GM18502 (cell line): ENCODE measurements at regions not wholly inside any gene's neighbourhood (a gene's known extent, or its start where the extent isn't known, plus 50 kb on each side); places are given as distances from the start of the nearest gene placed in this dataset.
"Not testable (repeated sequence)": the region's sequence is repeated elsewhere in the genome, so short reads cannot be mapped to it uniquely, and the experiment has no call there.

Experiments used
- ATAC-seq: cut with Tn5 transposase; IDR thresholded peaks from one replicate; pipeline ENCODE4 v1.9.1; 2021; ENCODE audit warnings: mild to moderate bottlenecking; ENCODE audit not compliant: unreplicated experiment, poor library complexity

GRCh38 chrX:2640436-2641150 is 50.5 kb upstream of the CD99 start:
- ATAC-seq: no peak

- ATAC-seq: no peak
Observed at GRCh38 chrX:2638279-2638678, 52.8 kb upstream of the CD99 start.

- no peak for ATAC-seq
Observed at GRCh38 chrX:2635342-2635741, 55.8 kb upstream of the CD99 start.

DNA sequence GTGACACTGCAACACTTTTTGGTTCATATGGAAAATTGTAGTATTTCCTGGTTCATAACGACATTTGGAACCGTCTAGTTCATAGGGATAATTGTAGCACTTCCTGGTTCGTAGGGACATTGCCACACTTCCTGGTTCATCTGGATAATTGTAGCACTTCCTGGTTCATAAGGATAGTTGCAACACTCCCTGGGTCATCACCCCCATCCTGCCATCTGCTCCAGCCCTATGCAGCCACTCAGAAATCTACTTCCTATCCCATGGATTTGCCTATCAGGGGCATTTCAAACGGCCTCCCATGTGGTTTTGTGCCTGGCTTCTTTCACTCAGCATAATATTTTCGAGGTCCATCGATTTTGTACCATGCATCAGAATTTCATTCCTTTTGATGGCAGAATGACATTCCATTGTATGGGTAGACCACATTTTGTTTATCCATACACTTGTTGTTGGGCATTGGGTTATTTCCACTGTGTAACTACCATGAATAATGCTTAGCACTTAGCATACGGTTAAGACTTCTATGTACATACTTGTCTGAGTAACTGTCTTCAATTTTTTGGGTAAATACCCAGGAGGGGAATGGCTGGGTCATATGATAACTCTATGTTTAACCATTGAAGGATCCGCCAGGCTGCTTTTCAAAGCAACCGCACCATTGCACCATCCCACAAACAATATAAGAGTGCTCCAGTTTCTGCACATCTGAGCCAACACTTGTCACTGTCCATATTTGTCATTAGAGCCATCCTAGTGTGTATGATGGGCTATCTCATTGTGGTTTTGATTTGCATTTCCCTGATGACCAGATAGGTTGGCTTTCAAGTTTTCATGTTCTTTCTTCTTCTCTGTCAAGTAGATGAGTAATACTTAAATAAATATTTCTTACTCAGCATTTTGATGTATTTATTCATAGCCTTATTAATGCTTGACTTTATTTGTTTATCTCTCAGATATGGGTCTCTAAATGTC is 58.3 kb upstream of the CD99 start:
- ATAC-seq: no peak

DNA sequence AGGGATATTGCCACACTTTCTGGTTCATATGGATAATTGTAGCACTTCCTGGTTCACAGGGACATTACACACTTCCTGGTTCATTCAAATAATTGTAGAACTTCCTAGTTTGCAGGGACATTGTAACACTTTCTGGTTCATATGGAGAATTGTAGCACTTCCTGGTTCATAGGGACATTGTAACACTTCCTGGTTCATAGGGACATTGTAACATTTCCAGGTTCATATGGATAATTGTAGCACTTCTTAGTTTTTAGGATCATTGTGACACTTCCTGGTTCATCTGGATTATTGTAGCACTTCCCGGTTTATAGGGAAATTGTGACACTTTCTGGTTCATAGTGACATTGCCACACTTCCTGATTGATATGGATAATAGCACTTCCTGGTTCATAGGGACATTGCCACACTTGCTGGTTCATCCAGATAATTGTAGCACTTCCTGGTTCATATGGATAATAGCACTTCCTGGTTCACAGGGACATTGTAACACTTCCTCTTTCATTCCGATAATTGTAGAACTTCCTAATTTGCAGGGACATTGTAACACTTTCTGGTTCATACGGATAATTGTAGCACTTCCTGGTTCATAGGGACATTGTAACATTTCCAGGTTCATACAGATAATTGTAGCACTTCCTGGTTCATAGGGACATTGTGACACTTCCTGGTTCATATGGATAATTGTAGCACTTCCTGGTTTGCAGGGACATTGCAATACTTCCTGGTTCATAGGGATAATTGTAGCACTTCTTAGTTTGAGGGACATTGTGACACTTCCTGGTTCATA is 59.2 kb upstream of the CD99 start:
- ATAC-seq: no peak

DNA sequence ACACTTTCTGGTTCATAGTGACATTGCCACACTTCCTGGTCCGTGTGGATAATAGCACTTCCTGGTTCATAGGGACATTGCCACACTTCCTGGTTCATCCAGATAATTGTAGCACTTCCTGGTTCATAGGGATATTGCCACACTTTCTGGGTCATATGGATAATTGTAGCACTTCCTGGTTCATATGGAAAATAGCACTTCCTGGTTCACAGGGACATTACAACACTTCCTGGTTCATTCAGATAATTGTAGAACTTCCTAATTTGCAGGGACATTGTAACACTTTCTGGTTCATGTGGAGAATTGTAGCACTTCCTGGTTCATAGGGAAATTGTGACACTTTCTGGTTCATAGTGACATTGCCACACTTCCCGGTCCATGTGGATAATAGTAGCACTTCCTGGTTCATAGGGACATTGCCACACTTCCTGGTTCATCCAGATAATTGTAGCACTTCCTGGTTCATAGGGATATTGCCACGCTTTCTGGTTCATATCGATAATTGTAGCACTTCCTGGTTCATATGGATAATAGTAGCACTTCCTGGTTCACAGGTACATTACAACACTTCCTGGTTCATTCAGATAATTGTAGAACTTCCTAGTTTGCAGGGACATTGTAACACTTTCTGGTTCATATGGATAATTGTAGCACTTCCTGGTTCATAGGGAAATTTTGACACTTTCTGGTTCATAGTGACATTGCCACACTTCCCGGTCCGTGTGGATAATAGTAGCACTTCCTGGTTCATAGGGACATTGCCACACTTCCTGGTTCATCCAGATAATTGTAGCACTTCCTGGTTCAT is 60.0 kb upstream of the CD99 start:
- not testable (repeated sequence) for ATAC-seq

- ATAC-seq: not testable (repeated sequence)
Observed at GRCh38 chrX:2630008-2630934, 60.8 kb upstream of the CD99 start.

GRCh38 chrX:2629316-2630007 is 61.6 kb upstream of the CD99 start:
- ATAC-seq: no peak

GRCh38 chrX:2628751-2629315 is 62.3 kb upstream of the CD99 start:
- ATAC-seq: no peak

- peak; percentile 83 for ATAC-seq
Observed at GRCh38 chrX:2627272-2627867, 63.7 kb upstream of the CD99 start.

- no peak for ATAC-seq
Observed at GRCh38 chrX:2626750-2627149, 64.3 kb upstream of the CD99 start.

DNA sequence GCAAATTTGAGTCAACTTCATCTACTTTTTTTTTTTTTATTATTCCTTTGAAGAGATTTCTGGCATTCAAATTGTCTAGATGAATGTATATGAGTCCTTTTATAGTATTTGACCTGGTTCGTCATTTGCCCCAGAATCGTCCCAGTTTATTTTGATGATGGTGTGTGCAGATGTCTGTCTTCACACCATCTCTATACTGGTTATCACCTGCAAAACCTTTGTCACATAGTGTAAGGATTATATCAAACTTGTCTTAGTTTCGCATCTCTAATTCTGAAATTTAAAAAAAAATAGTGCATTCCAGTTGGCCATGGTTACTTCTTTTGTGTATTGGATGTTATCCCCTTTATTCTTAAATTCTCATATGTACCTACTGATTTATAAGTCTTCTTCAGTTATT is 70.5 kb upstream of the CD99 start:
- ATAC-seq: no peak

- ATAC-seq: no peak
Observed at GRCh38 chrX:2618516-2618915, 72.6 kb upstream of the CD99 start.

- peak; percentile 54 for ATAC-seq
Observed at GRCh38 chrX:2614911-2615310, 76.2 kb upstream of the CD99 start.

- ATAC-seq: no peak
Observed at GRCh38 chrX:2610246-2611170, 80.6 kb upstream of the CD99 start.

- no peak for ATAC-seq
Observed at GRCh38 chrX:2609431-2610238, 81.5 kb upstream of the CD99 start.
